Neural progenitor cell (in vitro differentiated cells): ENCODE measurements at regions not wholly inside any gene's neighbourhood (a gene's known extent, or its start where the extent isn't known, plus 50 kb on each side); places are given as distances from the start of the nearest gene placed in this dataset.

Source experiments
- CTCF ChIP-seq: fragments of 200-600 bp; sonication (generic); IDR thresholded peaks from 2 replicates; pipeline ENCODE4 v1.5.1; 2017; ENCODE audit warnings: antibody characterized with exemption, mild to moderate bottlenecking
- EZH2 ChIP-seq: fragments of 200-600 bp; sonication (generic); IDR thresholded peaks from 2 replicates; pipeline ENCODE4 v1.6.1; 2017; ENCODE audit warnings: antibody characterized with exemption, mild to moderate bottlenecking, moderate library complexity
- EZH2phosphoT487 ChIP-seq: fragments of 200-600 bp; sonication (generic); IDR thresholded peaks from 2 replicates; pipeline ENCODE4 v1.6.1; 2017; ENCODE audit warnings: antibody characterized with exemption

- TF ChIP-seq EZH2phosphoT487: no peak
- no peak for TF ChIP-seq CTCF
- no peak for TF ChIP-seq EZH2
Measured at GRCh38 chr15:96172417-96172816, 158.1 kb upstream of the NR2F2 start.
